GM23338 (cell line): ENCODE measurements at regions not wholly inside any gene's neighbourhood (a gene's known extent, or its start where the extent isn't known, plus 50 kb on each side); places are given as distances from the start of the nearest gene placed in this dataset.

Source experiments
- ATAC-seq: fragments of 200-7000 bp; cut with Tn5 transposase; 3 replicates; pipeline ENCODE4 v1.9.1; 2020
- DNase-seq: peaks from one replicate; pipeline ENCODE4 v3.0.0-alpha.2; 2015; ENCODE audit warnings: low spot score
- H2AFZ ChIP-seq: fragments of 200-600 bp; sonication (generic); 2 replicates; pipeline ENCODE4 v1.8.0; 2016; ENCODE audit warnings: antibody characterized with exemption, mild to moderate bottlenecking, moderate library complexity
- H3F3A ChIP-seq: fragments of 200-600 bp; sonication (generic); replicated peaks from 2 replicates; pipeline ENCODE4 v1.8.0; 2017; ENCODE audit warnings: antibody characterized with exemption, mixed run types, low read depth
- H3K27ac ChIP-seq: fragments of 200-600 bp; sonication (generic); 2 replicates; pipeline ENCODE4 v1.6.1; 2016; ENCODE audit warnings: low read depth
- H3K27me3 ChIP-seq: fragments of 200-600 bp; sonication (generic); 2 replicates; pipeline ENCODE4 v1.8.0; 2016; ENCODE audit warnings: mild to moderate bottlenecking, mixed run types, moderate library complexity; ENCODE audit not compliant: insufficient read depth
- H3K36me3 ChIP-seq: fragments of 200-600 bp; sonication (generic); 2 replicates; pipeline ENCODE4 v1.8.0; 2016; ENCODE audit warnings: mild to moderate bottlenecking; ENCODE audit not compliant: insufficient read depth
- H3K4me1 ChIP-seq: fragments of 200-600 bp; sonication (generic); 2 replicates; pipeline ENCODE4 v1.8.0; 2016; ENCODE audit warnings: mild to moderate bottlenecking, moderate library complexity; ENCODE audit not compliant: insufficient read depth
- H3K4me2 ChIP-seq: fragments of 200-600 bp; sonication (generic); 2 replicates; pipeline ENCODE4 v1.7.1; 2017; ENCODE audit warnings: mixed run types
- H3K4me3 ChIP-seq: fragments of 200-600 bp; sonication (generic); 2 replicates; pipeline ENCODE4 v1.6.1; 2016; ENCODE audit warnings: mixed run types
- H3K79me2 ChIP-seq: fragments of 200-600 bp; sonication (generic); replicated peaks from 2 replicates; pipeline ENCODE4 v1.8.0; 2017; ENCODE audit warnings: mild to moderate bottlenecking; ENCODE audit not compliant: insufficient read depth
- H3K9me2 ChIP-seq: fragments of 200-600 bp; sonication (generic); 2 replicates; pipeline ENCODE4 v1.8.0; 2017; ENCODE audit not compliant: insufficient read depth
- H4K20me1 ChIP-seq: fragments of 200-600 bp; sonication (generic); replicated peaks from 2 replicates; pipeline ENCODE4 v1.8.0; 2017; ENCODE audit warnings: mild to moderate bottlenecking; ENCODE audit not compliant: insufficient read depth
- H3K27ac Mint-ChIP-seq: 2 replicates; pipeline ENCODE4 v1.8.0; 2020; ENCODE audit warnings: inconsistent platforms, mild to moderate bottlenecking, moderate library complexity, mixed read lengths
- H3K27me3 Mint-ChIP-seq: 3 replicates; pipeline ENCODE4 v1.8.0; 2022; ENCODE audit warnings: low read depth, mild to moderate bottlenecking, moderate library complexity, mixed read lengths, inconsistent platforms; ENCODE audit not compliant: insufficient read depth, poor library complexity
- H3K36me3 Mint-ChIP-seq: 3 replicates; pipeline ENCODE4 v1.8.0; 2021; ENCODE audit warnings: low read depth, mild to moderate bottlenecking, inconsistent platforms, moderate library complexity, mixed read lengths
- H3K4me1 Mint-ChIP-seq: 3 replicates; pipeline ENCODE4 v1.8.0; 2020; ENCODE audit warnings: mild to moderate bottlenecking, inconsistent platforms, mixed read lengths
- H3K4me3 Mint-ChIP-seq: 3 replicates; pipeline ENCODE4 v1.8.0; 2021; ENCODE audit warnings: moderate library complexity, mild to moderate bottlenecking, inconsistent platforms, mixed read lengths
- H3K9me3 Mint-ChIP-seq: 3 replicates; pipeline ENCODE4 v1.8.0; 2020; ENCODE audit warnings: moderate library complexity, mild to moderate bottlenecking, inconsistent platforms, mixed read lengths
- NANOG ChIP-seq: IDR thresholded peaks from 2 replicates; pipeline ENCODE4 v1.6.1; 2016; ENCODE audit warnings: antibody characterized with exemption, borderline replicate concordance
- POLR2AphosphoS5 ChIP-seq: IDR thresholded peaks from 2 replicates; pipeline ENCODE4 v1.6.1; 2016; ENCODE audit warnings: antibody characterized with exemption, low read depth
- ZNF331 ChIP-seq: fragments of 250-450 bp; sonication (Bioruptor Pico); IDR thresholded peaks from 2 replicates; pipeline ENCODE4 v1.5.0; 2020; ENCODE audit warnings: low read depth, mild to moderate bottlenecking, moderate library complexity
- TF ChIP-seq, protein P1 (sequence below): IDR thresholded peaks from 2 replicates; pipeline ENCODE4 v1.6.1; 2016; ENCODE audit warnings: antibody characterized with exemption
- TF ChIP-seq, protein P2 (sequence below): fragments of 250-450 bp; sonication (Bioruptor Pico); IDR thresholded peaks from 2 replicates; pipeline ENCODE4 v1.5.0; 2020; ENCODE audit warnings: mild to moderate bottlenecking, moderate library complexity

- Mint-ChIP-seq H3K27me3 (peaks cover 10% of the 10 kb centered on the region), H3K27ac (no peak overlapping the region), H3K4me3 (no peak overlapping the region), H3K4me1 (peaks cover 11% of the 10 kb centered on the region; the same call in 2 of the 3 replicates), H3K9me3 (peaks cover 11% of the 10 kb centered on the region), H3K36me3 (peaks cover 9% of the 10 kb centered on the region)
- Histone ChIP-seq H3K27me3 (no peaks in the 10 kb centered on the region), H2AFZ (no peak overlapping the region), H4K20me1 (no peaks in the 10 kb centered on the region), H3K4me2 (no peak overlapping the region), H3K36me3 (no peaks in the 10 kb centered on the region), H3K27ac (no peak overlapping the region), H3F3A (no peaks in the 10 kb centered on the region), H3K4me3 (no peak overlapping the region), H3K9me2 (no peaks in the 10 kb centered on the region), H3K79me2 (no peaks in the 10 kb centered on the region), H3K4me1 (0 out of 2 replicates have a peak, but pooled peaks cover 5% of the 10 kb centered on the region)
- TF ChIP-seq ZNF331 (peak; percentile 96), POLR2AphosphoS5 (no peak)
- no peak for ATAC-seq
- DNase-seq, result no peak
These were observed 82.5 kb upstream of the TNRC6C start for GRCh38 chr17:77875881-77876509.

GRCh38 chr17:77877036-77877435 is 81.5 kb upstream of the TNRC6C start:
- no peaks in the 10 kb centered on the region for H3F3A ChIP-seq
- Mint-ChIP-seq H3K4me1 (peaks cover 16% of the 10 kb centered on the region), H3K4me3 (no peak overlapping the region), H3K36me3 (peaks cover 9% of the 10 kb centered on the region), H3K27ac (no peak overlapping the region), H3K9me3 (peaks cover 11% of the 10 kb centered on the region), H3K27me3 (peaks cover 16% of the 10 kb centered on the region)
- no peak overlapping the region for H3K4me3 ChIP-seq
- no peak overlapping the region for H3K27ac ChIP-seq
- TF ChIP-seq ZNF331, result no peak
- TF ChIP-seq, protein P1, sequence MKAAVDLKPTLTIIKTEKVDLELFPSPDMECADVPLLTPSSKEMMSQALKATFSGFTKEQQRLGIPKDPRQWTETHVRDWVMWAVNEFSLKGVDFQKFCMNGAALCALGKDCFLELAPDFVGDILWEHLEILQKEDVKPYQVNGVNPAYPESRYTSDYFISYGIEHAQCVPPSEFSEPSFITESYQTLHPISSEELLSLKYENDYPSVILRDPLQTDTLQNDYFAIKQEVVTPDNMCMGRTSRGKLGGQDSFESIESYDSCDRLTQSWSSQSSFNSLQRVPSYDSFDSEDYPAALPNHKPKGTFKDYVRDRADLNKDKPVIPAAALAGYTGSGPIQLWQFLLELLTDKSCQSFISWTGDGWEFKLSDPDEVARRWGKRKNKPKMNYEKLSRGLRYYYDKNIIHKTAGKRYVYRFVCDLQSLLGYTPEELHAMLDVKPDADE, result no peak
- H2AFZ ChIP-seq, result no peak overlapping the region
- H3K4me2 ChIP-seq, result no peak overlapping the region
- no peaks in the 10 kb centered on the region for H3K27me3 ChIP-seq
- H3K4me1 ChIP-seq, result 0 out of 2 replicates have a peak, but pooled peaks cover 5% of the 10 kb centered on the region
- H3K36me3 ChIP-seq, result no peaks in the 10 kb centered on the region
- no peaks in the 10 kb centered on the region for H3K9me2 ChIP-seq
- ATAC-seq (no peak), DNase-seq (no peak)
- no peaks in the 10 kb centered on the region for H4K20me1 ChIP-seq
- no peaks in the 10 kb centered on the region for H3K79me2 ChIP-seq

- no peak overlapping the region for H3K27ac Mint-ChIP-seq
- no peaks in the 10 kb centered on the region for H3K9me2 ChIP-seq
- DNase-seq, result no peak
- H3K36me3 Mint-ChIP-seq, result peaks cover 9% of the 10 kb centered on the region
- H3K79me2 ChIP-seq, result no peaks in the 10 kb centered on the region
- H3K36me3 ChIP-seq, result no peaks in the 10 kb centered on the region
- no peak overlapping the region for H2AFZ ChIP-seq
- no peaks in the 10 kb centered on the region for H3K27me3 ChIP-seq
- no peaks in the 10 kb centered on the region for H3F3A ChIP-seq
- H3K4me1 Mint-ChIP-seq, result peaks cover 16% of the 10 kb centered on the region
- H3K4me3 ChIP-seq, result no peak overlapping the region
- no peaks in the 10 kb centered on the region for H4K20me1 ChIP-seq
- H3K9me3 Mint-ChIP-seq, result peaks cover 11% of the 10 kb centered on the region
- no peak for ATAC-seq
- TF ChIP-seq, protein P2, sequence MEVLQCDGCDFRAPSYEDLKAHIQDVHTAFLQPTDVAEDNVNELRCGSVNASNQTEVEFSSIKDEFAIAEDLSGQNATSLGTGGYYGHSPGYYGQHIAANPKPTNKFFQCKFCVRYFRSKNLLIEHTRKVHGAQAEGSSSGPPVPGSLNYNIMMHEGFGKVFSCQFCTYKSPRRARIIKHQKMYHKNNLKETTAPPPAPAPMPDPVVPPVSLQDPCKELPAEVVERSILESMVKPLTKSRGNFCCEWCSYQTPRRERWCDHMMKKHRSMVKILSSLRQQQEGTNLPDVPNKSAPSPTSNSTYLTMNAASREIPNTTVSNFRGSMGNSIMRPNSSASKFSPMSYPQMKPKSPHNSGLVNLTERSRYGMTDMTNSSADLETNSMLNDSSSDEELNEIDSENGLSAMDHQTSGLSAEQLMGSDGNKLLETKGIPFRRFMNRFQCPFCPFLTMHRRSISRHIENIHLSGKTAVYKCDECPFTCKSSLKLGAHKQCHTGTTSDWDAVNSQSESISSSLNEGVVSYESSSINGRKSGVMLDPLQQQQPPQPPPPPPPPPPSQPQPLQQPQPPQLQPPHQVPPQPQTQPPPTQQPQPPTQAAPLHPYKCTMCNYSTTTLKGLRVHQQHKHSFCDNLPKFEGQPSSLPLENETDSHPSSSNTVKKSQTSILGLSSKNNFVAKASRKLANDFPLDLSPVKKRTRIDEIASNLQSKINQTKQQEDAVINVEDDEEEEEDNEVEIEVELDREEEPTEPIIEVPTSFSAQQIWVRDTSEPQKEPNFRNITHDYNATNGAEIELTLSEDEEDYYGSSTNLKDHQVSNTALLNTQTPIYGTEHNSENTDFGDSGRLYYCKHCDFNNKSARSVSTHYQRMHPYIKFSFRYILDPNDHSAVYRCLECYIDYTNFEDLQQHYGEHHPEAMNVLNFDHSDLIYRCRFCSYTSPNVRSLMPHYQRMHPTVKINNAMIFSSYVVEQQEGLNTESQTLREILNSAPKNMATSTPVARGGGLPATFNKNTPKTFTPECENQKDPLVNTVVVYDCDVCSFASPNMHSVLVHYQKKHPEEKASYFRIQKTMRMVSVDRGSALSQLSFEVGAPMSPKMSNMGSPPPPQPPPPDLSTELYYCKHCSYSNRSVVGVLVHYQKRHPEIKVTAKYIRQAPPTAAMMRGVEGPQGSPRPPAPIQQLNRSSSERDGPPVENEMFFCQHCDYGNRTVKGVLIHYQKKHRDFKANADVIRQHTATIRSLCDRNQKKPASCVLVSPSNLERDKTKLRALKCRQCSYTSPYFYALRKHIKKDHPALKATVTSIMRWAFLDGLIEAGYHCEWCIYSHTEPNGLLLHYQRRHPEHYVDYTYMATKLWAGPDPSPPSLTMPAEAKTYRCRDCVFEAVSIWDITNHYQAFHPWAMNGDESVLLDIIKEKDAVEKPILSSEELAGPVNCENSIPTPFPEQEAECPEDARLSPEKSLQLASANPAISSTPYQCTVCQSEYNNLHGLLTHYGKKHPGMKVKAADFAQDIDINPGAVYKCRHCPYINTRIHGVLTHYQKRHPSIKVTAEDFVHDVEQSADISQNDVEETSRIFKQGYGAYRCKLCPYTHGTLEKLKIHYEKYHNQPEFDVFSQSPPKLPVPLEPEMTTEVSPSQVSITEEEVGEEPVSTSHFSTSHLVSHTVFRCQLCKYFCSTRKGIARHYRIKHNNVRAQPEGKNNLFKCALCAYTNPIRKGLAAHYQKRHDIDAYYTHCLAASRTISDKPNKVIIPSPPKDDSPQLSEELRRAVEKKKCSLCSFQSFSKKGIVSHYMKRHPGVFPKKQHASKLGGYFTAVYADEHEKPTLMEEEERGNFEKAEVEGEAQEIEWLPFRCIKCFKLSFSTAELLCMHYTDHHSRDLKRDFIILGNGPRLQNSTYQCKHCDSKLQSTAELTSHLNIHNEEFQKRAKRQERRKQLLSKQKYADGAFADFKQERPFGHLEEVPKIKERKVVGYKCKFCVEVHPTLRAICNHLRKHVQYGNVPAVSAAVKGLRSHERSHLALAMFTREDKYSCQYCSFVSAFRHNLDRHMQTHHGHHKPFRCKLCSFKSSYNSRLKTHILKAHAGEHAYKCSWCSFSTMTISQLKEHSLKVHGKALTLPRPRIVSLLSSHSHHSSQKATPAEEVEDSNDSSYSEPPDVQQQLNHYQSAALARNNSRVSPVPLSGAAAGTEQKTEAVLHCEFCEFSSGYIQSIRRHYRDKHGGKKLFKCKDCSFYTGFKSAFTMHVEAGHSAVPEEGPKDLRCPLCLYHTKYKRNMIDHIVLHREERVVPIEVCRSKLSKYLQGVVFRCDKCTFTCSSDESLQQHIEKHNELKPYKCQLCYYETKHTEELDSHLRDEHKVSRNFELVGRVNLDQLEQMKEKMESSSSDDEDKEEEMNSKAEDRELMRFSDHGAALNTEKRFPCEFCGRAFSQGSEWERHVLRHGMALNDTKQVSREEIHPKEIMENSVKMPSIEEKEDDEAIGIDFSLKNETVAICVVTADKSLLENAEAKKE (CRISPR knock-in tag), result no peak
- no peak for TF ChIP-seq NANOG
- H3K4me3 Mint-ChIP-seq, result no peak overlapping the region
- no peak overlapping the region for H3K4me2 ChIP-seq
- no peak overlapping the region for H3K27ac ChIP-seq
- 0 out of 2 replicates have a peak, but pooled peaks cover 5% of the 10 kb centered on the region for H3K4me1 ChIP-seq
- H3K27me3 Mint-ChIP-seq, result peaks cover 17% of the 10 kb centered on the region
These were observed 80.7 kb upstream of the TNRC6C start for GRCh38 chr17:77877646-77878355.
